CD4-positive, CD25-positive, alpha-beta regulatory T cell (primary cell): ENCODE measurements at regions not wholly inside any gene's neighbourhood (a gene's known extent, or its start where the extent isn't known, plus 50 kb on each side); places are given as distances from the start of the nearest gene placed in this dataset.

ENCODE experiments used
- ATAC-seq, 2 donors: fragments of 150-1000 bp; cut with Tn5 transposase; one replicate each; pipeline ENCODE4 v1.10.0; 2021; ENCODE audit warnings: low read depth in 2 of 2, moderate number of reproducible peaks in 2 of 2, moderate library complexity in 1 of 2
- DNase-seq, 3 donors: peaks; one replicate each; pipeline versions ENCODE4 v3.0.0 to v3.0.0-alpha.2; 2012 to 2022; ENCODE audit warnings: mixed read lengths in 1 of 3
- H3K27ac ChIP-seq: one replicate; pipeline ENCODE4 v1.7.0; 2013; ENCODE audit warnings: mild to moderate bottlenecking, low read length; ENCODE audit not compliant: insufficient read depth, poor library complexity, severe bottlenecking
- H3K27me3 ChIP-seq: one replicate; pipeline ENCODE4 v1.7.0; 2013; ENCODE audit warnings: low read length; ENCODE audit not compliant: control insufficient read depth, insufficient read depth
- H3K36me3 ChIP-seq: one replicate; pipeline ENCODE4 v1.7.0; 2013; ENCODE audit warnings: mild to moderate bottlenecking, low read length, moderate library complexity; ENCODE audit not compliant: control insufficient read depth, insufficient read depth
- H3K4me1 ChIP-seq: 2 replicates; pipeline ENCODE4 v1.7.0; 2013; ENCODE audit warnings: mild to moderate bottlenecking, low read length; ENCODE audit not compliant: insufficient read depth, control insufficient read depth, poor library complexity, severe bottlenecking
- H3K4me3 ChIP-seq: one replicate; pipeline ENCODE4 v1.7.0; 2013; ENCODE audit warnings: low read depth, mild to moderate bottlenecking, low read length, moderate library complexity
- H3K9me3 ChIP-seq, 2 experiments: 1 replicate in 1 of 2; 2 replicates in 1 of 2; pipeline ENCODE4 v1.7.0; 2013; ENCODE audit warnings: low read length in 2 of 2, mild to moderate bottlenecking in 1 of 2, moderate library complexity in 1 of 2; ENCODE audit not compliant: control insufficient read depth in 2 of 2
- H3K27ac Mint-ChIP-seq, 3 donors: one replicate each; pipeline ENCODE4 v1.8.0; 2020 to 2022; ENCODE audit warnings: mild to moderate bottlenecking in 3 of 3, mixed read lengths in 3 of 3, moderate library complexity in 2 of 3
- H3K27me3 Mint-ChIP-seq: one replicate; pipeline ENCODE4 v1.8.0; 2022; ENCODE audit warnings: mild to moderate bottlenecking, mixed read lengths
- H3K36me3 Mint-ChIP-seq: one replicate; pipeline ENCODE4 v1.8.0; 2020; ENCODE audit warnings: mixed read lengths
- H3K4me1 Mint-ChIP-seq, 4 donors: one replicate each; pipeline ENCODE4 v1.8.0; 2020 to 2022; ENCODE audit warnings: mixed read lengths in 4 of 4, mild to moderate bottlenecking in 1 of 4
- H3K4me3 Mint-ChIP-seq, 4 donors: one replicate each; pipeline ENCODE4 v1.8.0; 2020 to 2022; ENCODE audit warnings: mild to moderate bottlenecking in 4 of 4, mixed read lengths in 4 of 4, moderate library complexity in 3 of 4
- H3K9me3 Mint-ChIP-seq, 7 donors: one replicate each; pipeline ENCODE4 v1.8.0; 2020 to 2022; ENCODE audit warnings: mixed read lengths in 7 of 7, mild to moderate bottlenecking in 3 of 7, moderate library complexity in 2 of 7

DNA sequence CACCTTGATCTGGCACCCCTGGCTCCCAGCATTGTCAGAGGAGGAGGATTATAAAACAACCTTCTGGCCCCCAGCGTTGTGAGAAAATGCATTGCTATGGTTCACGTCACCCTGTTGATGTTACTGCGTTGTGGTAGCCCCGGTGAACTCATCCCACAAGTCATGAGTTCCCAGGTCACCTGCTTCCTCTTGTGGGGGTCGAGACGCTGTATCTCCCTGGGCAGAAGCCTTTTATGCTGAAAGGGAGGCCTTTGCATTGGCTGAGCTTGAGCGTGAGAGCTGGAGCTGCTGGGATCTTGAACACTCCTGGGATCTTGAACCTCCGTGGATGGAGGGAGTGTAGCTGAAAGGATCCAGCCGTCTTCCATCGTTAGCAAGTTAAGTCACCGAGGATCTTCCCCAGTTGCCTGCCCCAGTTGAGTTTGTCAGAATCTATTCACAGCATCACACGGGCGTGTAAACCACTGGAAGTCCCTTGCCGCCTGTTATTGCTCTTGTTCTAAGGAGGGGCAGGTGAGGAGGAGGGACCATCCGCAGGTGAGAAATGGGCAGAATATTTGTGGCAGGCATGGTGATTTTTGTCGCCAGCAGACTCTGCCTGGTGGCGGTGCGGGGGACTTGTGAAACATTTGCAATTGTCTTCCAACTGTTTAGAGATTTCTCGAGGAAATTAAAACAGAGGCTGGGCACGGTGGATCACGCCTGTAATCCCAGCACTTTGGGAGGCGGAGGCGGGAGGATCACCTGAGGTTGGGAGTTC, 299.9 kb downstream of the ASMT start:
- Mint-ChIP-seq H3K9me3 (peaks cover 0 to 2% (median 0%) of the 10 kb centered on the region in 7 donors), H3K4me1 (no peaks in the 10 kb centered on the region), H3K27ac (no peak overlapping the region), H3K27me3 (peaks cover 14% of the 10 kb centered on the region), H3K4me3 (no peak overlapping the region), H3K36me3 (no peaks in the 10 kb centered on the region)
- no peak overlapping the region for H3K4me3 ChIP-seq
- ATAC-seq (no peak), DNase-seq (no peak)
- no peaks in the 10 kb centered on the region for H3K9me3 ChIP-seq
- no peaks in the 10 kb centered on the region for H3K4me1 ChIP-seq
- H3K27me3 ChIP-seq = no peaks in the 10 kb centered on the region
- H3K36me3 ChIP-seq = no peaks in the 10 kb centered on the region
- H3K27ac ChIP-seq = no peak overlapping the region

DNA sequence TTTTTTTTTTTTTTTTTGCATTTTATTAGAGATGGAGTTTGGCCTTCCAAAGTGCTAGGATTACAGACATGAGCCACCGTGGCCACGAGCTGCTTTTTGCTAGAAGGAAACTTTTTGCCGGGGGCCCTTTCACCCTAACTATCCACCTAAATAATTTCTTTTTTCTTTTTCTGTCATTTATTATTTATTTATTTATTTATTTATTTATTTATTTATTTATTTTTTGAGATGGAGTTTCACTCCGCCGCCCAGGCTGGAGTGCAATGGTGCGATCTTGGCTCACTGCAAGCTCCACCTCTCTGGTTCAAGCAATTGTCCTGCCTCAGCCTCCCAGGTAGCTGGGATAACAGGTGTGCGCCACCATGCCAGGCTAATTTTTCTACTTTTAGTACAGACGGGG, 303.9 kb downstream of the ASMT start:
- H3K27me3 ChIP-seq = no peaks in the 10 kb centered on the region
- peak overlapping the region in 1 of 3 donors; percentile 66 for H3K27ac Mint-ChIP-seq

DNA sequence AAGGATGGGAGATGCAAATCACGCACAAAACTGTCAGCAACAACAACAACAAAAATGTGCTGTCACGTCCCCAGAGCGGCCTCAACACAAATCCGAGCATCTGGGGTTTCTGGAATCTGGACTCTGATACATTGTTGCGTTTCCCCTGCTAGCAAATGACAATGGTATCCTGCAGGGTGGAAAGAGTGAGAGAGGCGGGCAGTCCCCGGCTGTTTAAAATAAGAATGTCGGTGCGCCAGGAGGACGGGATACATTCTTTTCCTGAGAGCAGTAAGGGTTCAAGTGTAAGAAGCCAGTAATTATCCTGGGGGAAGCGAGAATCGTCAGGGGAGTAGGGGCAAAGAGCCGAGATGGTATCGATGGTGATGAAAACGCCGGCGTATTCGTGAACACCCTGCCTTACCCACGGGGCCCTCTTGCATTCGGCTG, 310.2 kb downstream of the ASMT start:
- Mint-ChIP-seq H3K36me3 (peaks cover 3% of the 10 kb centered on the region), H3K4me1 (peaks cover 0 to 6% (median 2%) of the 10 kb centered on the region in 4 donors), H3K9me3 (peaks cover 0 to 6% (median 0%) of the 10 kb centered on the region in 7 donors), H3K27me3 (peaks cover 9% of the 10 kb centered on the region), H3K27ac (no peak overlapping the region), H3K4me3 (no peak overlapping the region)
- no peak overlapping the region for H3K27ac ChIP-seq
- no peaks in the 10 kb centered on the region for H3K36me3 ChIP-seq
- no peaks in the 10 kb centered on the region for H3K27me3 ChIP-seq
- H3K4me3 ChIP-seq = no peak overlapping the region
- no peaks in the 10 kb centered on the region for H3K9me3 ChIP-seq
- ATAC-seq (no peak), DNase-seq (no peak)
- no peaks in the 10 kb centered on the region for H3K4me1 ChIP-seq

More for the DNA sequence above, 303.9 kb downstream of the ASMT start:
- DNase-seq (no peak), ATAC-seq (no peak)
- Mint-ChIP-seq H3K27me3 (peaks cover 10% of the 10 kb centered on the region), H3K9me3 (peaks cover 0 to 2% (median 0%) of the 10 kb centered on the region in 7 donors), H3K36me3 (peaks cover 3% of the 10 kb centered on the region), H3K4me1 (no peaks in the 10 kb centered on the region), H3K4me3 (no peak overlapping the region)
- Histone ChIP-seq H3K27ac (no peak overlapping the region), H3K4me3 (no peak overlapping the region), H3K36me3 (no peaks in the 10 kb centered on the region), H3K9me3 (no peaks in the 10 kb centered on the region), H3K4me1 (no peaks in the 10 kb centered on the region)

DNA sequence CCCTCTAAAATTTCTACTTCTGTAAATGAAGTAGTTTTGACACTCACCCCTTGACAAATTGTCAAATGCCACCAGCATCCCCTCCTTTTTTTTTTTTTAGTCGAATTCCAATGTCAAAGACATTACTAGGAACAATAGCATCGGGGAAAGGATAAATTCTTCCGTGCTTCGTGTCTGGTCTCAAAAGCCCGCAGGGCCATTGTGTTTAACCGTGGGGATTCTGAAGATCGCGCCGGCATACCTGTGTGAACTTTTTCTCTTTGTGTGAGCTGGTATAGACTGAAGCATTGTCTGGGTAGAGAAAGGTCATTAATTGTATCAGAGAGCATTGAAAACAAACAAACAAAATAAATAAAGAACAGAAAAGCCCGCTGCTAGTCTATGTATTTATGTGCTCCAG, 313.9 kb downstream of the ASMT start:
- Mint-ChIP-seq H3K27me3 (peaks cover 9% of the 10 kb centered on the region), H3K27ac (no peak overlapping the region)

DNA sequence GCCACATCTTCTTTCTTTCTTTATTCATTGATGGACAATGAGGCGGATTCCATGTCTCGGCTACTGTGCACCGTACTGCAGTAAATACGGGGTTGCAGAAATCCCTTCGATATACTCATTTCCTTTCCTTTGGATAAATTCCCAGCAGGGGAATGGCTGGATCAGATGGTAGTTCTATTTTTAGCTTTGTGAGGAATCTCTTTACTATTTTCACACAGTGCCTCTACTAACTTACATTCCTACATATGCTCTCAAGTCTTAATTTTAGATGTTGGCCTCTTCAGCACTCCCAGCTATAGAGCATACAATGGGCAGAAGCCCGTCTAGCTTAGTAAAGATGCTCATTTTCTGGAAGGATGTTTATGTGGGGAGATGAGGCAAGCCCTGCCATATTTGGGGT, 317.4 kb downstream of the ASMT start:
- Mint-ChIP-seq H3K4me3 (no peak overlapping the region), H3K27ac (no peak overlapping the region), H3K4me1 (no peaks in the 10 kb centered on the region), H3K9me3 (peaks cover 0 to 3% (median 0%) of the 10 kb centered on the region in 7 donors), H3K27me3 (peaks cover 15% of the 10 kb centered on the region), H3K36me3 (no peaks in the 10 kb centered on the region)
- no peak for ATAC-seq
- DNase-seq = no peak
- no peak overlapping the region for H3K4me3 ChIP-seq
- no peaks in the 10 kb centered on the region for H3K27me3 ChIP-seq
- no peaks in the 10 kb centered on the region for H3K36me3 ChIP-seq
- no peaks in the 10 kb centered on the region for H3K9me3 ChIP-seq
- H3K27ac ChIP-seq = no peak overlapping the region
- no peaks in the 10 kb centered on the region for H3K4me1 ChIP-seq

More for the DNA sequence above, 313.9 kb downstream of the ASMT start:
- Mint-ChIP-seq H3K4me1 (peaks cover 0 to 6% (median 2%) of the 10 kb centered on the region in 4 donors), H3K36me3 (no peaks in the 10 kb centered on the region), H3K4me3 (no peak overlapping the region), H3K9me3 (peaks cover 0 to 6% (median 0%) of the 10 kb centered on the region in 7 donors)
- no peak overlapping the region for H3K27ac ChIP-seq
- ATAC-seq (no peak), DNase-seq (no peak)
- no peaks in the 10 kb centered on the region for H3K9me3 ChIP-seq
- no peaks in the 10 kb centered on the region for H3K27me3 ChIP-seq
- no peaks in the 10 kb centered on the region for H3K36me3 ChIP-seq
- no peak overlapping the region for H3K4me3 ChIP-seq
- no peaks in the 10 kb centered on the region for H3K4me1 ChIP-seq

DNA sequence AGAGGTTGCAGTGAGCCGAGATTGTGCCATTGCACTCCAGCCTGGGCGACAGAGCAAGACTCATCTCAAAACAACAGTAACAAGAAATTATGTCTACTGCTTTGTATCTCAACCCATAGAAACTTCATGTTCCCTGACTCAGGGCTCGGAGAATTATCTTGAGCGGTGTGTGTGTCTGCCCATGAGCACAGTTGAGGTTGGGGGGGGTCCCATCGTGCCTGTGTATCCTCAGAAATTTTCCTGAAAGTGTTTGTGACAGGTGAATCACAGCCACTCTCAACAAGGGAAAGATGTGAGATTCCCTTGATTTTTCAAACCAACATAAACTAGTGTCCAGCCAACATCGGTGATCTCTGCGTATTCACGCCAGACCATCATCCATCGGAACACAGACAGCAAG, 319.1 kb downstream of the ASMT start:
- H3K4me3 ChIP-seq = no peak overlapping the region
- DNase-seq = no peak
- H3K9me3 Mint-ChIP-seq = peaks cover 0 to 3% (median 2%) of the 10 kb centered on the region in 7 donors
- no peaks in the 10 kb centered on the region for H3K9me3 ChIP-seq
- no peaks in the 10 kb centered on the region for H3K27me3 ChIP-seq
- ATAC-seq = no peak
- no peaks in the 10 kb centered on the region for H3K4me1 ChIP-seq
- no peaks in the 10 kb centered on the region for H3K36me3 Mint-ChIP-seq
- no peak overlapping the region for H3K27ac ChIP-seq
- H3K4me1 Mint-ChIP-seq = peaks cover 0 to 3% (median 0%) of the 10 kb centered on the region in 4 donors
- no peak overlapping the region for H3K4me3 Mint-ChIP-seq
- H3K27ac Mint-ChIP-seq = no peak overlapping the region
- H3K36me3 ChIP-seq = no peaks in the 10 kb centered on the region
- peaks cover 6% of the 10 kb centered on the region for H3K27me3 Mint-ChIP-seq

- Histone ChIP-seq H3K27me3 (no peaks in the 10 kb centered on the region), H3K36me3 (no peaks in the 10 kb centered on the region), H3K4me3 (no peak overlapping the region), H3K27ac (no peak overlapping the region), H3K9me3 (no peaks in the 10 kb centered on the region), H3K4me1 (no peaks in the 10 kb centered on the region)
- peaks cover 6% of the 10 kb centered on the region for H3K27me3 Mint-ChIP-seq
- no peak overlapping the region for H3K4me3 Mint-ChIP-seq
- H3K36me3 Mint-ChIP-seq = no peaks in the 10 kb centered on the region
- no peak for ATAC-seq
- no peak for DNase-seq
- H3K9me3 Mint-ChIP-seq = peaks cover 0 to 5% (median 2%) of the 10 kb centered on the region in 7 donors
- H3K27ac Mint-ChIP-seq = no peak overlapping the region
- peaks cover 0 to 3% (median 0%) of the 10 kb centered on the region in 4 donors for H3K4me1 Mint-ChIP-seq
These were observed 320.9 kb downstream of the ASMT start for GRCh38 chrX:1935805-1936204.

DNA sequence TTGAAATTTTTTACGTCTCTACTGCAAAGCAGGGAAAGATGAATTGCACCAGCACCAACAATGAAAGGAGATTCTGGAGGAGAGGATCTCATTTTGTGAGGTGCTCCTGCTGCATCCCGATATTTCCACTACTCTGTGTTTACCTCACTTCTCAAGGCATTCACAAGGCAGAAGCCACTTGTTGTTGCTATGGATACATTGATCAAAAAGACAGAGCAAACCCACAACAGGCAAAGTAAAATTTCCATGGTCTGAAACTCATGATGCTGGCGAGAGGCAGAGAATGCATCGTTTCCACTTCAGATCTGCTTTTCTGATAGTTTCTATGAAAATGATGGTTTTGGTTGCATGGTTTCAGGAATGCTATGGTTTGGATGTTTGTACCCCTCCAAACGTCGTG, 323.3 kb downstream of the ASMT start:
- DNase-seq = no peak
- no peak overlapping the region for H3K27ac ChIP-seq
- no peaks in the 10 kb centered on the region for H3K9me3 ChIP-seq
- peaks cover 6% of the 10 kb centered on the region for H3K27me3 Mint-ChIP-seq
- H3K4me3 ChIP-seq = no peak overlapping the region
- H3K4me3 Mint-ChIP-seq = no peak overlapping the region
- H3K27ac Mint-ChIP-seq = no peak overlapping the region
- no peaks in the 10 kb centered on the region for H3K36me3 Mint-ChIP-seq
- H3K27me3 ChIP-seq = no peaks in the 10 kb centered on the region
- H3K4me1 ChIP-seq = no peaks in the 10 kb centered on the region
- H3K4me1 Mint-ChIP-seq = peaks cover 0 to 3% (median 0%) of the 10 kb centered on the region in 4 donors
- H3K36me3 ChIP-seq = no peaks in the 10 kb centered on the region
- ATAC-seq = no peak
- peaks cover 0 to 5% (median 2%) of the 10 kb centered on the region in 7 donors for H3K9me3 Mint-ChIP-seq
